HG03575 (cell line): ENCODE measurements at regions not wholly inside any gene's neighbourhood (a gene's known extent, or its start where the extent isn't known, plus 50 kb on each side); places are given as distances from the start of the nearest gene placed in this dataset.
"Not testable (repeated sequence)": the region's sequence is repeated elsewhere in the genome, so short reads cannot be mapped to it uniquely, and the experiment has no call there.

Experiments
- ATAC-seq: cut with Tn5 transposase; IDR thresholded peaks from one replicate; pipeline ENCODE4 v1.9.1; 2021; ENCODE audit not compliant: unreplicated experiment, insufficient number of reproducible peaks, low FRiP score; ENCODE audit errors: extremely low read depth

GRCh38 chr13:52932649-52933048 is 84.2 kb upstream of the PCDH8 start:
- ATAC-seq: no peak

- no peak for ATAC-seq
These were observed 83.3 kb upstream of the PCDH8 start for GRCh38 chr13:52931539-52932431.

- ATAC-seq: no peak
These were observed 82.7 kb upstream of the PCDH8 start for GRCh38 chr13:52931131-52931530.

- no peak for ATAC-seq
These were observed 81.4 kb upstream of the PCDH8 start for GRCh38 chr13:52929846-52930245.

- no peak for ATAC-seq
These were observed 78.5 kb upstream of the PCDH8 start for GRCh38 chr13:52926971-52927370.

GRCh38 chr13:52925775-52926285 is 77.4 kb upstream of the PCDH8 start:
- ATAC-seq: no peak

- ATAC-seq: no peak
These were observed 76.8 kb upstream of the PCDH8 start for GRCh38 chr13:52925251-52925650.

- ATAC-seq: no peak
These were observed 76.1 kb upstream of the PCDH8 start for GRCh38 chr13:52924289-52925148.

GRCh38 chr13:52922961-52923360 is 74.5 kb upstream of the PCDH8 start:
- ATAC-seq: no peak

- peak; percentile 100 for ATAC-seq
These were observed 72.8 kb upstream of the PCDH8 start for GRCh38 chr13:52921194-52921593.

GRCh38 chr13:52916486-52916990 is 68.1 kb upstream of the PCDH8 start:
- ATAC-seq: no peak

- ATAC-seq: no peak
These were observed 62.9 kb upstream of the PCDH8 start for GRCh38 chr13:52911340-52911739.

- ATAC-seq: not testable (repeated sequence)
These were observed 61.9 kb upstream of the PCDH8 start for GRCh38 chr13:52910318-52910717.

GRCh38 chr13:52906122-52906903 is 57.9 kb upstream of the PCDH8 start:
- no peak for ATAC-seq

- no peak for ATAC-seq
These were observed 57.3 kb upstream of the PCDH8 start for GRCh38 chr13:52905701-52906100.

- ATAC-seq: peak; percentile 91
These were observed 54.9 kb upstream of the PCDH8 start for GRCh38 chr13:52903320-52903719.

- ATAC-seq: no peak
These were observed 50.8 kb upstream of the PCDH8 start for GRCh38 chr13:52899206-52899605.
